Activated T-cell treated with anti-CD3 and anti-CD28 coated beads for 1 hour (primary cell): ENCODE measurements at regions not wholly inside any gene's neighbourhood (a gene's known extent, or its start where the extent isn't known, plus 50 kb on each side); places are given as distances from the start of the nearest gene placed in this dataset.
"Not testable (repeated sequence)": the region's sequence is repeated elsewhere in the genome, so short reads cannot be mapped to it uniquely, and the experiment has no call there.

Experiments
- DNase-seq: peaks from one replicate; pipeline ENCODE4 v3.0.0-alpha.2; 2020; ENCODE audit warnings: low read depth

- DNase-seq: not testable (repeated sequence)
These were observed 268.4 kb downstream of the ZNF37A start for GRCh38 chr10:38362514-38362913.

DNA sequence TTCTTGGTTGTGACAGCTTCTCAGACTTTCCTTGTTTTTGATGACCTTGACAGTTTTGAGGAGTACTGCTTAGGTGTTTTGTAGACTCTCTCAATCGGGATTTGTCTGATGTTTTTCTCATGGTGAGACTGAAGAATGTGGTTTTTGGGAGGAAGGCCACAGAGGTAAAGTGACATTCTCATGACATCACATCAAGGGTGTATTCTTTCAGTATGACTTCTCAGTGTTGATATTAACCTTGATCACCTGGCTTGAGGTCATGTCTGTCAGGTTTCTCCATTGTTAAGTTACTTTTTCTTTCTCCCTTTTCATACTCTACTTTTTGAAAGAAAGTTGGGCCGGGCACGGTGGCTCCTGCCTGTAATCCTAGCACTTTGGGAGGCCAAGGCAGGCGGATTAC, 269.9 kb downstream of the ZNF37A start:
- not testable (repeated sequence) for DNase-seq

- DNase-seq: not testable (repeated sequence)
These were observed 271.8 kb downstream of the ZNF37A start for GRCh38 chr10:38365917-38366316.

DNA sequence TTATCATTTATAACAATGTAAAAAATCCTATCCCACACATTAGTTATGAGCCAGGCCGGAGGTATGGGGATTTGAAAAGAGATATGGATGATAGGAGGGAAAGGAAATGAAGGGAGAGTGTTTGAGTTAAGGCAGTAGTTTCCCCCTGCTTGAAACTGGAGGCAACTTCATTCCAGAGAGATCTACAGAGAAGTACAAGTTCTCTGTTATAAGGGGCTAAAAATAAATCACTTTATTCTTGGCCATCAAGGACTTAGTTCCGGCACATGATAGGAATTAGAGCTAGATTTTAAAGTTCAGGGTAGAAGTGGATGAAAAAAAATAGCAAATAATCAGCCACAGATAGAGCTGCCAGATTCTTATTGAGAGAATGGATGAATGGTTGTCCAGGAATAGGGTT, 289.7 kb downstream of the ZNF37A start:
- not testable (repeated sequence) for DNase-seq

- DNase-seq: not testable (repeated sequence)
These were observed 292.7 kb downstream of the ZNF37A start for GRCh38 chr10:38386869-38387268.

DNA sequence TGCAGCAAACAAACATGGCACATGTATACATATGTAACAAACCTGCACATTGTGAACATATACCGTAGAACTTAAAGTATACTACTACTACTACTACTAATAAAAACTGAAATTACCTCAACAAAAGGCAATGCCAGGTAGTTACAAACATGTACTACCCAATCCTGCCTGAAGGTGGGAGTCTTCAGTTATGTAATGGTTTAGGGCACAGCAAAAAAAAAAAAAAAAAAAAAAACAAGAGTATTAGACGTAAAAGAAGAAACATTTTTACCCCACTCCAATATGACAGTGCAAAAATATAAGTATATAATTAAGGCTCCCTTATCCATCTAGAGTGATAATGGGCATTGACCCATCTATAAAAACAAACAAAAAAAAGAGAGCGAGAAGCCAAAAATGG, 296.6 kb downstream of the ZNF37A start:
- not testable (repeated sequence) for DNase-seq

- not testable (repeated sequence) for DNase-seq
These were observed 301.3 kb downstream of the ZNF37A start for GRCh38 chr10:38395465-38395864.

DNA sequence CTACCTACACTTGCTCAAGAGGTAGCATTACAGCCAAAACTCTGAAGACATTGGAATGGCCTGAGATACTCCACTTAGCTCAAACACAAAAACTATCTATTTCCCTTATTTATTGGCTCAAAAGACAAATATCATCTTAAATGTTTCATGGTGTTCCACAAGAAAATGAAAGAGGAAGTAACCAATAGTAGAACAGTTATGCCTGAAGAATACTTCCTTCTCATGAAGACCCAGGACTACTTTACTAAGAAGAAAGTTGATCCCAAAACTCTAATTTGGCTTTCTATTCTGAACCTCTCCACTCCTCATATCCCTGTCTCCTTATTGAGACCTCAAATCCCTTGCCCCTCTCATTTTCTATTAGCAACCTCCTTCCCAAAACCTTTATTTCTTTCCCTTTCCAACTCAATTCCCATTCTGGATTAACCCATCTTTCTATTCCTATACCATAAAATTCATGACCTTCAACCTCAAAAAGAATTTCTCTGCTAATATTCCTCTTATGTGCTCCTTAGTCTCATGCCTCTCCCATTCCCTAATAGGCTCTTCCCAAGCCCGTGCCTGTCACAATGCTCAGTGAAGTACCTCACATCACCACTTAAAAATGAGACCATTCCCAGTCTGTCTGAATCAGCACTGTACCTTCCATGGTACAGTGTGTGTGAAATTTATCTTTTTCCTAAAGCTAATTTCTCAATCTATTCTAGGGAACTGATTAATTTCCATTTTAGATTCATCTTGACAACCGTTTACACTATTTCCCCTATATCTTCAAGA, 302.2 kb downstream of the ZNF37A start:
- DNase-seq: not testable (repeated sequence)

DNA sequence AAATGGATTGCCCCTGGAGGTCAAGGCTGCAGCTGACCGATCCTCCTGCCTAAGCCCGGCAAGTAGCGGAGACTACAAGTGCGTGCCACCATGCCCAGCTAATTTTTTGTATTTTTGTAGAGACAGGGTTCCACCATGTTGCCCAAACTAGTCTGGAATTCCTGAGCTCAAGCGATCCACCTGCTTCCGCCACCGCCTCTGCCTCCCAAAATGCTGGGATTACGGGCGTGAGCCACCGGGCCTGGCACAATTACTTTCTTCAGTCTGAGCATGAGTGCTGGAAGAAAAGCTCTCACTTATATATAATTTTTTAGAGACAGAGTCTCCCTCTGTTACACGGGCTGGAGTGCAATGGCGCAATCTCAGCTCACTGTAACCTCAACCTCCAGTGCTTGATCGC, 307.4 kb downstream of the ZNF37A start:
- not testable (repeated sequence) for DNase-seq

DNA sequence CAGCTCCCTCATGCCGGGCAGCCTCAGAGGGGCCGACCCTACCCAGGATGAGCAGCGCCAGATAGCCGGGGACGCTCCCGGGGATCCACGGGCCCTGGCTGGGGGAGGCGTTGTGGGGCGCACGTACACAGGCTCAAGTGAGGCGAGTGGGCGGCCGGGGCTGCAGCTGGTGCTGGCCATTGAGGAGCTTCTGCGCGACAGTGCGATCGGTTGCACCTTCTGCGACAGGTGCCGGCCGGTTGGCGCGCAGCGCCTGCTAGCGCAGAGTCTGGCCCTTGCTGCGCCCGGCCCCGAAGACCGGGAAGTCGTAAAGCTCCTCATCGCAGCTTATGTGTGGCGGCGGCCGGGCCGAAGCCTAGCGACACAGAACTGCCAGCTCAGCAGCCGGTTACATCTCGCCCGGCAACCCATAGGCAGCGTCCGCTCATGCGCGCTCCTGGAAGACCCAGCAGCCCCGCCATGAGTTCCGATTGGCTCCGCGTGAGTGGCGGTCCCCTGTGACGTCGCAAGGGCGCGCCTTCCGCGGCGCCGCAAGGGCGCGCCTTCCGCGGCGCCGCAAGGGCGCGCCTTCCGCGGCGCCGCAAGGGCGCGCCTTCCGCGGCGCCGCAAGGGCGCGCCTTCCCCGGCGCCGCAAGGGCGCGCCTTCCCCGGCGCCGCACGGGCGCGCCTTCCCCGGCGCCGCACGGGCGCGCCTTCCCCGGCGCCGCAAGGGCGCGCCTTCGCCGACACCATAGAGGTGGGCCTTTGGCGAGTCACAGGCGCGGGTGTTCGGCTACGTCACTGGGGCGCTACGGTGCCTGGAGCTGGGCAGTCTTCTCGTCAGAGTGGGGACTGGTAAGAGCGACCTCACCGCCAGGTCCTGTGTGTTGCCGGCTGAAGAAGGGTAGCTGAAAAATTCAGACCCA, 308.6 kb downstream of the ZNF37A start:
- peak; percentile 81 for DNase-seq

DNA sequence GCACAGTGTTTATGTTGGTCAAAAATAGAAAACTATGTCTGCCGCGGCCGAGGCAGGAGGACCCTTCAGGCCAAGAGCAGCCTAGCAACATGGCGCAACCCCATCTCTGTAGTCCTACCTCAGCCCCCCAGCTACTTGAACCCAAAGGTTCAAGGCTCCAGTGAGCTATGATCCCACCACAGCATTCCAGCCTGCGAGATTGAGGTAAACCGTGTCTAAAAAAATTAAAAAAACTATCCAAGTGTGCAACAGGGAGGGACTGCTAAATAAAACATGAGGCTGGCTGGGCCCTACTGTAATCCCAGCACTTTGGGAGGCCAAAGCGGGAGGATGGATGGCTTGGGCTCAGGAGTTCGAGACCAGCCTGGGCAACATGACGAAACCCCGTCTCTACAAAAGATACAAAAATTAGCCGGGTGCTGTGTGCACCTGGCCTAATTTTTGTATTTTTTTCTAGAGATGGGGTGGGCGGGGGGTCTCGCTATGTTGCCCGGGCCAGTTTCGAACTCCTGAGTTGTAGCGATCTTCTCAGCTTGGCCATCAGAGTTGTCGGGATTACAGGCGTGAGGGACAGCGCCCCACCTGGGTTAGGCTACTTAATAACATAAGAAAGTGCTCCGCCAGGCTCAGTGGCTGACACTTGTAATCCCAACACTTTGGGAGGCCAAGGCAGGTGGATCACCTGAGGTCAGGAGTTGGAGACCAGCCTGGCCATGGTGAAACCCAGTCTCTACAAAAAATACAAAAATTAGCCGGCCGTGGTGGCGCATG, 309.4 kb downstream of the ZNF37A start:
- DNase-seq: not testable (repeated sequence)

DNA sequence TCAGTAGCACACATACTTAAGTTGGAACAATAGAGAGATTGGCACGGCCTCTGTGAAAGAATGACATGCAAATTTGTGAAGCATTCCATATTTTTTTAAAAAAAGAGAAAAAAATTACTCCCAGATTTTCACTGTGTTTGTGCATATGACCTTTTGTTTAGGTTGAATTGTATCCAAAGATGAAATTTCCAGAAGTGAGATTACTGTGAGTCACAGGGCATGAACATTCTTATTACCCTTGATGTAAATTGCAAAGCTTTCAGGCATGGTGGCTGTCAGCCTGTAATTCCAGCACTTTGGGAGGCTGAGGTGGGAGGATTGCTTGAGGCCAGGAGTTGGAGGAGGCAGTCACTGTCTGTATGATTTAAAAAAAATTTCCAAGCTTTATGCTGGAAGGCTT, 329.5 kb downstream of the ZNF37A start:
- DNase-seq: not testable (repeated sequence)

DNA sequence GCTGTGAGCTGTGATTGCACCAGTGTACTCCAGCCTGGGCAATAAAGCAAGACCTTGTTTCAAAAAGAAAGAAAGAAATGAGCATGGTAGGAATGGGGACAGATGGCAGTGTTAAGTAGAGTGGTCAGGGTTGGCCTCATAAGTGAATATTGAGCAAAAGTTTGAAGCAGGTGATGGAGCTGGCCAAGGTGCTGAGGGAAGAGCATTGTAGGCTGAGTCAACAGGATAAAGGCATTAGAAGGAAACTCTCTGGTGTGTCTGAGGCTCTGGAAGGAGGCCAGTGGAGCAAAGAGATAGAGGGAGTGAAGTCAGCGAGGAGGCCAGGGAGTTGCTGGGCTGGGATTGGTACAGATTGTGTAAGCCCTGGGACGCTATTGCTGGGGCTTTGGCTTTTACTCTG, 336.1 kb downstream of the ZNF37A start:
- DNase-seq: not testable (repeated sequence)

- not testable (repeated sequence) for DNase-seq
These were observed 343.2 kb downstream of the ZNF37A start for GRCh38 chr10:38437359-38437758.

DNA sequence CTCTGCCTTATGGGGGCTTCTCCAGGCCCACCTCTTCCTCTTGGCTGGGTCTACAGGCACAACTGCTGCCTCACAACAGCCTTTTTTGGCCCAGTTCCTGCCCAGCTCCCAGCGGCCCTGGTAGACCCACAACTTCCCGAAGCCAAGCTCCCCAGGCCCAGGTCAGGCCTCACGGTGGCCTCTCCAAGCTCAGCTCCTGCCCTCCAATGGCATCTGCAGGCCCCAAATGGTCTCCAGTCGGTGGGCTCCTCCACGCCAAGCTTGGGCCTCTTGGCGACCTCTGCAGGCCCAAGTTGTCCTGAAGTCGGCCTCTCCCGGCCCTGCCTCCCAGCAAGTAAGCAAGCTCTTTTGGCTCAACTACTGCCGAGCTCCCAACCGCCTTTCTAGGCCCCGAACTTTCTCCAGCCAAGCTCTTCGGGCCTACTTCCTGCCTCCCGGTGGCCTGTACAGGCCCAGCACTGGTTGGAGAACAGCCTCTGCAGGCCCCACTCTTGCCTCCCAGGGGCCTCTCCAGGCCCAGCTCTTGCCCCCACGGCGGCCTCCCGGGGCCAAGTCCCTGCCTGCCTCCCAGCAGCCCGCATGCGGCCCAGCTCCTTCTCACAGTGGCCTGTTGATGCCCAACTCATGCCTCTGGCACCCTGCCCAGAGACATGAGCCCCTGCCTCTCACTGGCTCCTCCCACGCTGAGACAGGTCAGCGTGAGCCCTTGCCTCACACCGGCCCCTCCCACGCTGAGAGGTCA, 354.6 kb downstream of the ZNF37A start:
- DNase-seq: not testable (repeated sequence)

DNA sequence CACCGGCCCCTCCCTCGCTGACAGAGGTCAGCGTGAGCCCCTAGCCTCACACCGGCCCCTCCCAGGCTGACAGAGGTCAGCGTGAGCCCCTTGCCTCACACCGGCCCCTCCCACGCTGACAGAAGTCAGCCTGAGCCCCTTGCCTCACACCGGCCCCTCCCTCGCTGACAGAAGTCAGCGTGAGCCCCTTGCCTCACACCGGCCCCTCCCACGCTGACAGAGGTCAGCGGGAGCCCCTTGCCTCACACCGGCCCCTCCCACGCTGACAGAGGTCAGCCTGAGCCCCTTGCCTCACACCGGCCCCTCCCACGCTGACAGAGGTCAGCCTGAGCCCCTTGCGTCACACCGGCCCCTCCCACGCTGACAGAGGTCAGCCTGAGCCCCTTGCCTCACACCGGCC, 355.5 kb downstream of the ZNF37A start:
- not testable (repeated sequence) for DNase-seq

DNA sequence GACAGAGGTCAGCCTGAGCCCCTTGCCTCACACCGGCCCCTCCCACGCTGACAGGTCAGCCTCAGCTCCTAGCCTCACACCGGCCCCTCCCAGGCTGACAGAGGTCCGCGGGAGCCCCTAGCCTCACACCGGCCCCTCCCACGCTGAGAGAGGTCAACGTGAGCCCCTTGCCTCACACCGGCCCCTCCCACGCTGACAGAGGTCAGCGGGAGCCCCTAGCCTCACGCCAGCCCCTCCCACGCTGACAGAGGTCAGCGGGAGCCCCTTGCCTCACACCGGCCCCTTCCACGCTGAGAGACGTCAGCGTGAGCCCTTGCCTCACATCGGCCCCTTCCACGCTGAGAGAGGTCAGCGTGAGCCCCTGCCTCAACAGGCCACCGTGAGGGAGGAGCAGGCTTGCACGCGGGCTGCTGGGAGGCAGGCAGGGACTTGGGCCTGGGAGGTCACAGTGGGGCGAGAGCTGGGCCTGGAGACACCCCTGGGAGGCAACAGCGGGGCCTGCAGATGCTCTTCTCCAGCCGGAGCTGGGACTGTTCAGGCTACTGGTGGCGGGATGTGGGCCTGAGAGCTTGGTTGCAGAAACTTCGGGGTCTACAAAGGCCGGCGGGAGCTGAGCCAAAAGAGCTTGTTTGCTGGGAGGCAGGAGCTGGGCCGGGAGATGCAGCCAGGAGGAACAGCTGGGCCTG, 356.4 kb downstream of the ZNF37A start:
- DNase-seq: not testable (repeated sequence)

GRCh38 chr10:38451306-38451967, 357.3 kb downstream of the ZNF37A start:
- not testable (repeated sequence) for DNase-seq
